Tibial artery (tissue), 4 donors: ENCODE measurements at regions not wholly inside any gene's neighbourhood (a gene's known extent, or its start where the extent isn't known, plus 50 kb on each side); places are given as distances from the start of the nearest gene placed in this dataset.

Experiments
- DNase-seq, 2 donors: peaks; one replicate each; pipeline ENCODE4 v3.0.0-alpha.2; 2019
- H3K27ac ChIP-seq, 2 donors: fragments of 200-600 bp; sonication (generic) in 1 of 2; 1 replicate in 1 of 2; 2 replicates in 1 of 2; pipeline ENCODE4 v1.5.1; 2018 to 2019; ENCODE audit warnings: mild to moderate bottlenecking in 1 of 2
- H3K27me3 ChIP-seq, 2 donors: fragments of 200-600 bp; sonication (generic) in 1 of 2; one replicate each; pipeline versions ENCODE4 v1.5.1 to v1.6.0; 2016 to 2019
- H3K36me3 ChIP-seq, 3 donors: fragments of 200-600 bp; sonication (generic) in 2 of 3; one replicate each; pipeline ENCODE4 v1.5.1; 2016 to 2019; ENCODE audit warnings: mild to moderate bottlenecking in 2 of 3
- H3K4me1 ChIP-seq, 4 donors: fragments of 200-600 bp; sonication (generic) in 2 of 4; 1 replicate in 3 of 4; 2 replicates in 1 of 4; pipeline ENCODE4 v1.5.1; 2016 to 2019
- H3K4me3 ChIP-seq, 2 donors: fragments of 200-600 bp; sonication (generic) in 1 of 2; 1 replicate in 1 of 2; 2 replicates in 1 of 2; pipeline ENCODE4 v1.5.1; 2018 to 2019; ENCODE audit warnings: mild to moderate bottlenecking in 2 of 2
- H3K9me3 ChIP-seq, 3 donors: fragments of 200-600 bp; sonication (generic) in 1 of 3; one replicate each; pipeline ENCODE4 v1.5.1; 2016 to 2019
- intact Hi-C: fragments of 100-400 bp; cut with DNase I; formaldehyde crosslinking; loops from one replicate; pipeline ENCODE4 v1.15.0; 2023; ENCODE audit warnings: low total_unique reads
- TF ChIP-seq, protein P1 (sequence below), 2 experiments: fragments of 200-600 bp in 1 of 2; fragments of 450-650 bp in 1 of 2; IDR thresholded peaks; one replicate each; pipeline ENCODE4 v1.5.1; 2017 to 2019; ENCODE audit warnings: antibody characterized with exemption in 2 of 2, mild to moderate bottlenecking in 1 of 2, moderate library complexity in 1 of 2

DNA sequence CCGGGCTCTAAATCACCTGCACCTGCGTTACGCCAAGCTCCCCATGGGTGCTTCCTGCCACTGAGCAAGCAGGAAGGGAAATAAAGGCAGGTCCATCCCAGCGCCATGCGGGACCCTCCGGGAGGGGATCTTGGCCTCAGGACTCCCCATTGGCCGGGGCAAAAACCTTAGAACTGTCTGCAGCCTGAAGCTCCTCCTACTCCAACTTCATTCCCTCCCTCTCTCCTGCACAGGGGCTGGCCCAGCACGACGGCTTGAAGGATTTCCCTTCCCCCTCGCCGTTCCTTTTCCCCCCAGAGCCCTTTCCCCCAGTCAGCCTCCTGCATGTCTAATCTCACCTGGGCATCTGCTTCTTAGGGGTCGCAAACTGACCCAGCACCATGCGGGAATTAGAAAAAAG is 137.2 kb upstream of the NCOR2 start:
- no peaks in the 10 kb centered on the region for H3K36me3 ChIP-seq
- H3K4me1 ChIP-seq: peaks cover 0 to 30% (median 18%) of the 10 kb centered on the region in 4 donors
- peaks cover 0 to 9% (median 0%) of the 10 kb centered on the region in 3 donors for H3K9me3 ChIP-seq
- no peak overlapping the region for H3K27ac ChIP-seq
- TF ChIP-seq, protein P1, sequence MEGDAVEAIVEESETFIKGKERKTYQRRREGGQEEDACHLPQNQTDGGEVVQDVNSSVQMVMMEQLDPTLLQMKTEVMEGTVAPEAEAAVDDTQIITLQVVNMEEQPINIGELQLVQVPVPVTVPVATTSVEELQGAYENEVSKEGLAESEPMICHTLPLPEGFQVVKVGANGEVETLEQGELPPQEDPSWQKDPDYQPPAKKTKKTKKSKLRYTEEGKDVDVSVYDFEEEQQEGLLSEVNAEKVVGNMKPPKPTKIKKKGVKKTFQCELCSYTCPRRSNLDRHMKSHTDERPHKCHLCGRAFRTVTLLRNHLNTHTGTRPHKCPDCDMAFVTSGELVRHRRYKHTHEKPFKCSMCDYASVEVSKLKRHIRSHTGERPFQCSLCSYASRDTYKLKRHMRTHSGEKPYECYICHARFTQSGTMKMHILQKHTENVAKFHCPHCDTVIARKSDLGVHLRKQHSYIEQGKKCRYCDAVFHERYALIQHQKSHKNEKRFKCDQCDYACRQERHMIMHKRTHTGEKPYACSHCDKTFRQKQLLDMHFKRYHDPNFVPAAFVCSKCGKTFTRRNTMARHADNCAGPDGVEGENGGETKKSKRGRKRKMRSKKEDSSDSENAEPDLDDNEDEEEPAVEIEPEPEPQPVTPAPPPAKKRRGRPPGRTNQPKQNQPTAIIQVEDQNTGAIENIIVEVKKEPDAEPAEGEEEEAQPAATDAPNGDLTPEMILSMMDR (IDR thresholded peaks at IDR 0.05): no peak
- H3K27me3 ChIP-seq: no peaks in the 10 kb centered on the region
- DNase-seq: no peak
- intact Hi-C loops: no loop called here
- no peak overlapping the region for H3K4me3 ChIP-seq

DNA sequence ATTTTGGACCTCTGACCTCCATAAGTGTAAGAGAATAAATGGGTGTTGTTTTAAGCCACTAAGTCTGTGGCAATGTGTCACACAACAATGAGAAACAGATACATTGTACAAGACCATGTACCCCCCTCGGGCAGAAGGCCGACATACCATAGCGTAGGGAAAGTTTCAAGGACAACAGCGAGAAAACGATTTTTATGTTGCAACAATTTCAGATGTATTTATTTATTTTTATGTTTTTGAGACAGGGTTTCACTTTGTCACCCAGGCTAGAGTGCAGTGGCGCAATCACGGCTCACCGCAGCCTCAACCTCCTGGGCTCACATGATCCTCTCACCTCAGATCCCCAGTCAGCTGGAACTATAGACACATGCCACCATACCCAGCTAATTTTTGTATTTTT is 136.4 kb upstream of the NCOR2 start:
- no peaks in the 10 kb centered on the region for H3K36me3 ChIP-seq
- H3K9me3 ChIP-seq: peaks cover 0 to 9% (median 0%) of the 10 kb centered on the region in 3 donors
- TF ChIP-seq, protein P1 (IDR thresholded peaks at IDR 0.05): no peak
- no peak overlapping the region for H3K4me3 ChIP-seq
- H3K27me3 ChIP-seq: no peaks in the 10 kb centered on the region
- no peak overlapping the region for H3K27ac ChIP-seq
- DNase-seq: no peak
- intact Hi-C loops: no loop called here
- H3K4me1 ChIP-seq: peaks cover 0 to 36% (median 20%) of the 10 kb centered on the region in 4 donors

DNA sequence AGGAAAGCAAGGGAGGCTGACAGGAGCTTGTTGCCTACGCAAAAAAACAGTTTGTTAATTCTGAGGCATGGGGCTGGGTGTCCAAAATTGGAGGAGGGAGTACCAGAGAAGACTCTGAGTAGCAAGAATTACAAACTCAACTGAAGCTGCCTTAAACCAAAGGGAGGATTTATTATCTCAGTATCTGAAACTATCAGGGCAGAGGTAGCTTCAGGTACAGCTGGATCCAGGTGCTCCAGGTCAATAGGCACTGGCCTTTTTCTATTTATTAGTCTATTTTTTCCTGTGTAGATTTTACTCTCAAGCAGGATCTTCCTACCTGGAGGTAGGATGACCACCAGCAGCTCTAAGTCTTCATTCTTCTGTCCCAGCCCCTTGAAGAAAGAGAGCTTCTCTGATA is 135.3 kb upstream of the NCOR2 start:
- intact Hi-C loops: no loop called here
- TF ChIP-seq, protein P1 (IDR thresholded peaks at IDR 0.05): no peak
- H3K36me3 ChIP-seq: no peaks in the 10 kb centered on the region
- DNase-seq: no peak
- peaks cover 0 to 4% (median 0%) of the 10 kb centered on the region in 3 donors for H3K9me3 ChIP-seq
- no peak overlapping the region for H3K4me3 ChIP-seq
- peaks cover 0 to 48% (median 29%) of the 10 kb centered on the region in 4 donors for H3K4me1 ChIP-seq
- no peaks in the 10 kb centered on the region for H3K27me3 ChIP-seq
- peak overlapping the region in 1 of 2 donors; percentile 6 for H3K27ac ChIP-seq

DNA sequence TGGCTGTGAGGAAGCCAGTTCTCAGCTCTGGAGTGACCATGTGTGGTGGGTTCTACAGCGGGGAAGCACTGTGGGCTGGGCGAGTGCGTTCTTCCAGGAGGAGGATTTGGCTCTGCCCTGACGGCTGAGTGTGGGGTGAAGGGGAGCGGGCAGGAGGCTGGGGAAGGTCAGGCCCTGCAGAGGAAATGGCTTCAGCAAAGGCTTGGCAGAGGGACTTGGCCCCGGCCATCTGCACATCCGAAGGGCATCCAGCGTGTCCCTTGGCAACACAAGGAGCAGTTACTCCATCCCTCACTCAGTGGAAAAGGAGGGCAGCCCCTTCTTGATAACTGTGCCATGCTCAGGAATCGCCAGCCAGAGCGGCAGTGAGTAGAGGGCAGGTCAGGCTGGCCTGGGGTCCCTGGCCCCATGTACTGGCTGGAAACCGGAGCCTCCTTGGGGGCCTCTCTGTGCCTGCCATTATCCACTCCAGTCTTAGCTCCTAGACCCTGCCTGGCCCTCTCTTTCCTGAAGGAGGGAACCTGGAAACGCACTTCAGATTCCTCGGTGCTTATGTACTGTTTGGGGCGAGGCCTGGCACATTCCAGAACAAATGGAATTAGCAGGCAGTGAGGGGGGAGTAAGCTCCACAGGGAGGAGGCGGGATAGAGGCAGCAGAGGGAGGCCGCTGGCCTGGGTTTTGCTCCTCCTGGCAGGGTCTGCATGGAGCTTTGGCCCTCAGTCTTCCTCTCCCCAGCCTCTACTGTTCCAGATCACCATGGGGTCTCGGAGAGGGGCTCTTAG is 133.6 kb upstream of the NCOR2 start:
- Histone ChIP-seq H3K27ac (peak overlapping the region; percentile 67 to 82), H3K27me3 (no peaks in the 10 kb centered on the region), H3K4me3 (no peak overlapping the region), H3K4me1 (peaks cover 0 to 60% (median 36%) of the 10 kb centered on the region in 4 donors), H3K9me3 (no peaks in the 10 kb centered on the region), H3K36me3 (no peaks in the 10 kb centered on the region)
- TF ChIP-seq, protein P1 (IDR thresholded peaks at IDR 0.05): no peak
- intact Hi-C loops: no loop called here
- peak in 1 of 2 donors; percentile 79 for DNase-seq

DNA sequence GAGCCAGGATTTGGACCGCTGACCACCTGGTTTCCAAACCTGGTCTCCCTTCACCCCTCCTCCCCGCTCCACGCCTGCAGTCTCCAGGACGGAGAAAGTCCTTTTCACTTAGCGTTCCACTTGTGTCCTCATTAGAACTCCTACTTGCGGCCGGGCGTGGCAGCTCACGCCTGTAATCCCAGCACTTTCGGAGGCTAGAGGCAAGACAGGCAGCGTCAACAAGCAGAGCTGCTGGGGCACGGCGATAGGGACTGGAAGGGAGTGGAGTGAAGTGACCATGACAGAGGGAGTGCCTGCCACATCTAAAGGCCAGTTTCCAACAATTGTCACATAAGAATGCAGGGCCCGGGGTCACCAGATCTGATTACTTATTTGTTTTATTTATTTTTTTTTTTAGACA is 132.5 kb upstream of the NCOR2 start:
- Histone ChIP-seq H3K4me1 (peaks cover 0 to 60% (median 37%) of the 10 kb centered on the region in 4 donors), H3K27ac (peak overlapping the region in 1 of 2 donors; percentile 82), H3K36me3 (no peaks in the 10 kb centered on the region), H3K4me3 (no peak overlapping the region), H3K9me3 (no peaks in the 10 kb centered on the region), H3K27me3 (no peaks in the 10 kb centered on the region)
- intact Hi-C loops: no loop called here
- no peak for DNase-seq
- TF ChIP-seq, protein P1 (IDR thresholded peaks at IDR 0.05): no peak
